ENCODE measurements at regions not wholly inside any gene's neighbourhood (a gene's known extent, or its start where the extent isn't known, plus 50 kb on each side); places are given as distances from the start of the nearest gene placed in this dataset.

DNA sequence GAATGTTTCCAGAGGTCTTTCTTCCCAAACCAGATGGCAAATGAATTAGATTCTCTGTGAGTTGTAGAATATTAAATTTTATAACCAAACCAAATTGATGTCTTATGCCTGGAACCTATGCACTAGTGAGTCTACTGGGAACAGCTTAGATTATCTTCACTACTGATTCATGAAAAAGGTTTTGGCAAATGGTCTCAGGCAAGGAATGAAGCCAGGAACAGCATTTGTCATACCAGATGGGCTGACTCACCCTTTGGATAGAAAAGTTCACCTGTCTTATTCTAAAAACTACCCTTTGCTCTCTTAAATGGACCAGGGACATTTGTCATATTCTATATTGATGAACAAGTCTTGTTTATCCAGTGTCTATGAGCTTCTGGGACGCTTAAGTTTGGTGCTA is 135.4 kb upstream of the ECI2 start:
- TF ChIP-seq TCF12 (IDR thresholded peaks at IDR 0.05; ENCODE audit: low read depth) (no peak), TAF1 (IDR thresholded peaks at IDR 0.05; ENCODE audit: low read depth) (no peak)
- TF ChIP-seq, protein P1, sequence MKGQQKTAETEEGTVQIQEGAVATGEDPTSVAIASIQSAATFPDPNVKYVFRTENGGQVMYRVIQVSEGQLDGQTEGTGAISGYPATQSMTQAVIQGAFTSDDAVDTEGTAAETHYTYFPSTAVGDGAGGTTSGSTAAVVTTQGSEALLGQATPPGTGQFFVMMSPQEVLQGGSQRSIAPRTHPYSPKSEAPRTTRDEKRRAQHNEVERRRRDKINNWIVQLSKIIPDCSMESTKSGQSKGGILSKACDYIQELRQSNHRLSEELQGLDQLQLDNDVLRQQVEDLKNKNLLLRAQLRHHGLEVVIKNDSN (IDR thresholded peaks at IDR 0.05) = no peak

DNA sequence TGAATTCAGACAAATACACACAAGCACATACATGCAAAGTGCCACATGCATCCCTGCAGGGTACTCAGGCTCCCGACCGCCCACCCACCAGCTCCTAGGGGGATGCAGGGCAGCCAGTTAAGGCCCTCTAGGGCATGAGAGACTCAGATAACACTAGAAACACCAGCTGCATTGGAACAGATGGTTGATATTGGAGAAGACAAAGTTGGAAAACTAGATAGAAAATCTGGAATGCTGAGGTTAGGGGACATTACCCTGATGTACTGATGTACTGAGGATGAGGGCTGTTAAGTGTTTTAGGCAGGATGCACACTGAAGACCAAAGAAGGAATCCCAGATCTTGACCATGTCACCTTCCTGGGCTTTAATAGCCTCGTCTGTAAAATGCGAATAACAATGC is 134.6 kb upstream of the ECI2 start:
- TF ChIP-seq NFIC (IDR thresholded peaks at IDR 0.05) (no peak), TAF1 (IDR thresholded peaks at IDR 0.05; ENCODE audit: low read depth) (no peak), TEAD4 (IDR thresholded peaks at IDR 0.05) (no peak), RAD21 (IDR thresholded peaks at IDR 0.05; ENCODE audit: low read depth) (no peak), YY1 (IDR thresholded peaks at IDR 0.05; ENCODE audit: low read depth) (no peak), EP300 (IDR thresholded peaks at IDR 0.05; ENCODE audit: borderline replicate concordance) (no peak), ZBTB7A (IDR thresholded peaks at IDR 0.05; ENCODE audit: low read depth) (no peak), EGR1 (IDR thresholded peaks at IDR 0.05) (no peak), TCF12 (IDR thresholded peaks at IDR 0.05; ENCODE audit: low read depth) (no peak), FOXM1 (IDR thresholded peaks at IDR 0.05; ENCODE audit: borderline replicate concordance, low read depth) (no peak), CREB1 (IDR thresholded peaks at IDR 0.05; ENCODE audit: low read depth) (no peak), CEBPB (IDR thresholded peaks at IDR 0.05) (no peak)
- TF ChIP-seq, protein P2, sequence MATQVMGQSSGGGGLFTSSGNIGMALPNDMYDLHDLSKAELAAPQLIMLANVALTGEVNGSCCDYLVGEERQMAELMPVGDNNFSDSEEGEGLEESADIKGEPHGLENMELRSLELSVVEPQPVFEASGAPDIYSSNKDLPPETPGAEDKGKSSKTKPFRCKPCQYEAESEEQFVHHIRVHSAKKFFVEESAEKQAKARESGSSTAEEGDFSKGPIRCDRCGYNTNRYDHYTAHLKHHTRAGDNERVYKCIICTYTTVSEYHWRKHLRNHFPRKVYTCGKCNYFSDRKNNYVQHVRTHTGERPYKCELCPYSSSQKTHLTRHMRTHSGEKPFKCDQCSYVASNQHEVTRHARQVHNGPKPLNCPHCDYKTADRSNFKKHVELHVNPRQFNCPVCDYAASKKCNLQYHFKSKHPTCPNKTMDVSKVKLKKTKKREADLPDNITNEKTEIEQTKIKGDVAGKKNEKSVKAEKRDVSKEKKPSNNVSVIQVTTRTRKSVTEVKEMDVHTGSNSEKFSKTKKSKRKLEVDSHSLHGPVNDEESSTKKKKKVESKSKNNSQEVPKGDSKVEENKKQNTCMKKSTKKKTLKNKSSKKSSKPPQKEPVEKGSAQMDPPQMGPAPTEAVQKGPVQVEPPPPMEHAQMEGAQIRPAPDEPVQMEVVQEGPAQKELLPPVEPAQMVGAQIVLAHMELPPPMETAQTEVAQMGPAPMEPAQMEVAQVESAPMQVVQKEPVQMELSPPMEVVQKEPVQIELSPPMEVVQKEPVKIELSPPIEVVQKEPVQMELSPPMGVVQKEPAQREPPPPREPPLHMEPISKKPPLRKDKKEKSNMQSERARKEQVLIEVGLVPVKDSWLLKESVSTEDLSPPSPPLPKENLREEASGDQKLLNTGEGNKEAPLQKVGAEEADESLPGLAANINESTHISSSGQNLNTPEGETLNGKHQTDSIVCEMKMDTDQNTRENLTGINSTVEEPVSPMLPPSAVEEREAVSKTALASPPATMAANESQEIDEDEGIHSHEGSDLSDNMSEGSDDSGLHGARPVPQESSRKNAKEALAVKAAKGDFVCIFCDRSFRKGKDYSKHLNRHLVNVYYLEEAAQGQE (IDR thresholded peaks at IDR 0.05; ENCODE audit: low read depth) = no peak
- TF ChIP-seq, protein P1 (IDR thresholded peaks at IDR 0.05) = no peak
- TF ChIP-seq, protein P3, sequence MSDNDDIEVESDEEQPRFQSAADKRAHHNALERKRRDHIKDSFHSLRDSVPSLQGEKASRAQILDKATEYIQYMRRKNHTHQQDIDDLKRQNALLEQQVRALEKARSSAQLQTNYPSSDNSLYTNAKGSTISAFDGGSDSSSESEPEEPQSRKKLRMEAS (IDR thresholded peaks at IDR 0.05) = no peak

DNA sequence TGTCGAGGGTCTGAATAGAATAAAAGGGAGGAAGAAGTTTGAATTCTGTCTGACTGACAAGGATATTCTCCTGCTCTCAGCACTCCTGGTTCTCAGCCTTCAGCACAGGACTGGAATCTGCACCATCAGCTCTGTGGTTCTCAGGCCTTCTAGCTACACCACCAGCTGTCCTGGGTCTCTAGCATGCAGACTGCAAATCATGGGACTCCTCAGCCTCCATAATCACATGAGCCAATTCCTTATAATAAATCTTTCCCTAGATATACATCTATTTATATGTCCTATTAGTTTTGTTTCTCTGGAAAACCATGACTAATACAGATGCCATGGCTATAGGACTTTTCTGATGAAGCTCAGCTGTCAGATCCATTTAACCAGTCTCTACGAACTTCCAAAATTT is 132.8 kb upstream of the ECI2 start:
- TF ChIP-seq YY1 (IDR thresholded peaks at IDR 0.05; ENCODE audit: low read depth) (no peak), FOXM1 (IDR thresholded peaks at IDR 0.05; ENCODE audit: borderline replicate concordance, low read depth) (no peak), CEBPB (IDR thresholded peaks at IDR 0.05) (no peak), TAF1 (IDR thresholded peaks at IDR 0.05; ENCODE audit: low read depth) (no peak), TCF12 (IDR thresholded peaks at IDR 0.05; ENCODE audit: low read depth) (no peak), CREB1 (IDR thresholded peaks at IDR 0.05; ENCODE audit: low read depth) (no peak), RAD21 (IDR thresholded peaks at IDR 0.05; ENCODE audit: low read depth) (no peak), NFIC (IDR thresholded peaks at IDR 0.05) (no peak), TEAD4 (IDR thresholded peaks at IDR 0.05) (no peak), EGR1 (IDR thresholded peaks at IDR 0.05) (no peak), ZBTB7A (IDR thresholded peaks at IDR 0.05; ENCODE audit: low read depth) (no peak), EP300 (IDR thresholded peaks at IDR 0.05; ENCODE audit: borderline replicate concordance) (no peak)
- TF ChIP-seq, protein P2 (IDR thresholded peaks at IDR 0.05; ENCODE audit: low read depth) = no peak
- TF ChIP-seq, protein P3 (IDR thresholded peaks at IDR 0.05) = no peak
- TF ChIP-seq, protein P1 (IDR thresholded peaks at IDR 0.05) = no peak

DNA sequence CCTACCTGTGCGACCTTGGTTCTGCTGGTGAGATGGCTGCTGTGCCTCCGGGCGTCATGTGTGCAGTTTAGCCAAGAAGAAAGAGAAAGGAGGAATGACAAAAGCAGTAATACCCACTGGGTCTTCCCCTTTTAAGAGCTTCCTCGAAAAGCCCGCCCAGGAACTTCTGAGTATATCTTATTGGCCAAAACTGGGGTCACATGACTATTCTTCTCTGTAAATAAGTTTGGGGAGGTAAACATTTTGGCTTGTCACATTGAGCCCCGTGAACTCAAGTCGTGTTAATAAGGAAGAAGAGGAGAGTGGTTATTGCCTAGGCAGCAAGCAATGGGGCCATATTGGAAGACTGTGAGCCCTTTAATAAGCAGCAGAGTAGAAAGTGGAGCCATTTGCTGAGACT is 130.4 kb upstream of the ECI2 start:
- TF ChIP-seq ZBTB7A (IDR thresholded peaks at IDR 0.05; ENCODE audit: low read depth) (no peak), TEAD4 (IDR thresholded peaks at IDR 0.05) (no peak), FOXM1 (IDR thresholded peaks at IDR 0.05; ENCODE audit: borderline replicate concordance, low read depth) (no peak), NFIC (IDR thresholded peaks at IDR 0.05) (no peak), CEBPB (IDR thresholded peaks at IDR 0.05) (no peak), RAD21 (IDR thresholded peaks at IDR 0.05; ENCODE audit: low read depth) (no peak), CREB1 (IDR thresholded peaks at IDR 0.05; ENCODE audit: low read depth) (no peak), TAF1 (IDR thresholded peaks at IDR 0.05; ENCODE audit: low read depth) (no peak)
- TF ChIP-seq, protein P2 (IDR thresholded peaks at IDR 0.05; ENCODE audit: low read depth) = no peak
- TF ChIP-seq, protein P3 (IDR thresholded peaks at IDR 0.05) = no peak
